WTC11 (cell line): ENCODE measurements at regions not wholly inside any gene's neighbourhood (a gene's known extent, or its start where the extent isn't known, plus 50 kb on each side); places are given as distances from the start of the nearest gene placed in this dataset.

ENCODE experiments used
- ATAC-seq: fragments of 200-7000 bp; cut with Tn5 transposase; 2 replicates; pipeline ENCODE4 v1.10.0; 2021; ENCODE audit warnings: mild to moderate bottlenecking, moderate library complexity
- CTCF ChIA-PET: fragments of 300-600 bp; sonication (Branson Sonifier 250); formaldehyde crosslinking; loops from one replicate; lab custom pipeline; 2021; ENCODE audit warnings: antibody characterized with exemption; lab: Charles Lee
- POLR2A ChIA-PET: fragments of 350-600 bp; sonication (Branson Sonifier 250); formaldehyde crosslinking; loops from one replicate; lab custom pipeline; 2021; ENCODE audit warnings: antibody characterized with exemption; lab: Charles Lee
- DNase-seq: peaks from one replicate; pipeline ENCODE4 v3.0.0; 2021; ENCODE audit warnings: low spot score
- H3K27ac Mint-ChIP-seq: 2 replicates; pipeline ENCODE4 v1.8.0; 2021; ENCODE audit warnings: mixed read lengths
- H3K27me3 Mint-ChIP-seq: 2 replicates; pipeline ENCODE4 v1.8.0; 2021; ENCODE audit warnings: low read depth, mild to moderate bottlenecking, moderate library complexity, mixed read lengths
- H3K36me3 Mint-ChIP-seq: 2 replicates; pipeline ENCODE4 v1.8.0; 2021; ENCODE audit warnings: mixed read lengths
- H3K4me1 Mint-ChIP-seq: 2 replicates; pipeline ENCODE4 v1.8.0; 2022; ENCODE audit warnings: mixed read lengths
- H3K4me3 Mint-ChIP-seq: 2 replicates; pipeline ENCODE4 v1.8.0; 2021; ENCODE audit warnings: mild to moderate bottlenecking, moderate library complexity, mixed read lengths
- H3K9me3 Mint-ChIP-seq: 2 replicates; pipeline ENCODE4 v1.8.0; 2021; ENCODE audit warnings: mixed read lengths
- CTCF ChIP-seq: fragments of 200-600 bp; IDR thresholded peaks from 2 replicates; pipeline ENCODE4 v1.8.0; 2022; ENCODE audit warnings: antibody characterized with exemption
- ESRRA ChIP-seq: sonication (generic); formaldehyde crosslinking; IDR thresholded peaks from 2 replicates; pipeline ENCODE4 v1.8.1; 2022; ENCODE audit warnings: mild to moderate bottlenecking, missing genetic modification reagents, borderline replicate concordance
- IRF1 ChIP-seq: sonication (generic); formaldehyde crosslinking; IDR thresholded peaks from 2 replicates; pipeline ENCODE4 v1.8.0; 2023; ENCODE audit warnings: missing genetic modification reagents
- IRF2 ChIP-seq: sonication (generic); formaldehyde crosslinking; IDR thresholded peaks from 2 replicates; pipeline ENCODE4 v1.8.0; 2022; ENCODE audit warnings: low read depth, missing genetic modification reagents, borderline replicate concordance
- MLX ChIP-seq: sonication (generic); formaldehyde crosslinking; IDR thresholded peaks from 2 replicates; pipeline ENCODE4 v1.8.1; 2023; ENCODE audit warnings: mild to moderate bottlenecking, missing genetic modification reagents, moderate library complexity
- NFE2L1 ChIP-seq: sonication (generic); formaldehyde crosslinking; IDR thresholded peaks from 2 replicates; pipeline ENCODE4 v1.8.1; 2023; ENCODE audit warnings: missing genetic modification reagents
- OVOL2 ChIP-seq: fragments of 250-450 bp; sonication (Bioruptor Pico); IDR thresholded peaks from 2 replicates; pipeline ENCODE4 v1.9.0; 2021; ENCODE audit warnings: mild to moderate bottlenecking, borderline replicate concordance
- RORB ChIP-seq: fragments of 250-450 bp; sonication (Bioruptor Pico); IDR thresholded peaks from 2 replicates; pipeline ENCODE4 v1.9.0; 2021; ENCODE audit warnings: mild to moderate bottlenecking
- SMAD4 ChIP-seq: sonication (generic); formaldehyde crosslinking; IDR thresholded peaks from 2 replicates; pipeline ENCODE4 v1.8.0; 2022; ENCODE audit warnings: mild to moderate bottlenecking, missing genetic modification reagents
- TCF7 ChIP-seq: sonication (generic); formaldehyde crosslinking; IDR thresholded peaks from 2 replicates; pipeline ENCODE4 v1.8.0; 2022; ENCODE audit warnings: mild to moderate bottlenecking, low read depth, missing genetic modification reagents, moderate library complexity
- TEAD4 ChIP-seq: sonication (generic); formaldehyde crosslinking; IDR thresholded peaks from 2 replicates; pipeline ENCODE4 v1.8.0; 2022; ENCODE audit warnings: mild to moderate bottlenecking, missing genetic modification reagents
- ZBTB43 ChIP-seq: sonication (generic); formaldehyde crosslinking; IDR thresholded peaks from 2 replicates; pipeline ENCODE4 v1.8.1; 2023; ENCODE audit warnings: mild to moderate bottlenecking, missing genetic modification reagents
- ZNF317 ChIP-seq: sonication (generic); formaldehyde crosslinking; IDR thresholded peaks from 2 replicates; pipeline ENCODE4 v1.8.1; 2023; ENCODE audit warnings: low read depth, mild to moderate bottlenecking, moderate library complexity, missing genetic modification reagents, borderline replicate concordance
- ZNF416 ChIP-seq: fragments of 250-450 bp; sonication (Bioruptor Pico); IDR thresholded peaks from 2 replicates; pipeline ENCODE4 v1.9.0; 2021; ENCODE audit warnings: mild to moderate bottlenecking, inconsistent platforms
- ZNF423 ChIP-seq: fragments of 250-450 bp; sonication (Bioruptor Pico); IDR thresholded peaks from 2 replicates; pipeline ENCODE4 v2.1.2; 2022; ENCODE audit warnings: mild to moderate bottlenecking, moderate library complexity
- TF ChIP-seq, protein P1 (sequence below): sonication (generic); formaldehyde crosslinking; IDR thresholded peaks from 2 replicates; pipeline ENCODE4 v1.8.0; 2022; ENCODE audit warnings: mild to moderate bottlenecking, missing genetic modification reagents
- TF ChIP-seq, protein P2 (sequence below): sonication (generic); formaldehyde crosslinking; IDR thresholded peaks from 2 replicates; pipeline ENCODE4 v1.8.0; 2023; ENCODE audit warnings: missing genetic modification reagents, mild to moderate bottlenecking, borderline replicate concordance

- H3K27me3 Mint-ChIP-seq = no peaks in the 10 kb centered on the region; the same call in 1 of the 2 replicates
- H3K4me3 Mint-ChIP-seq = no peak overlapping the region
- DNase-seq (no peak), ATAC-seq (no peak)
- H3K36me3 Mint-ChIP-seq = no peaks in the 10 kb centered on the region
- H3K9me3 Mint-ChIP-seq = no peaks in the 10 kb centered on the region
- TF ChIP-seq CTCF (no peak), ZNF423 (CRISPR knock-in tag) (no peak), ZNF317 (CRISPR knock-in tag) (no peak)
- TF ChIP-seq, protein P1, sequence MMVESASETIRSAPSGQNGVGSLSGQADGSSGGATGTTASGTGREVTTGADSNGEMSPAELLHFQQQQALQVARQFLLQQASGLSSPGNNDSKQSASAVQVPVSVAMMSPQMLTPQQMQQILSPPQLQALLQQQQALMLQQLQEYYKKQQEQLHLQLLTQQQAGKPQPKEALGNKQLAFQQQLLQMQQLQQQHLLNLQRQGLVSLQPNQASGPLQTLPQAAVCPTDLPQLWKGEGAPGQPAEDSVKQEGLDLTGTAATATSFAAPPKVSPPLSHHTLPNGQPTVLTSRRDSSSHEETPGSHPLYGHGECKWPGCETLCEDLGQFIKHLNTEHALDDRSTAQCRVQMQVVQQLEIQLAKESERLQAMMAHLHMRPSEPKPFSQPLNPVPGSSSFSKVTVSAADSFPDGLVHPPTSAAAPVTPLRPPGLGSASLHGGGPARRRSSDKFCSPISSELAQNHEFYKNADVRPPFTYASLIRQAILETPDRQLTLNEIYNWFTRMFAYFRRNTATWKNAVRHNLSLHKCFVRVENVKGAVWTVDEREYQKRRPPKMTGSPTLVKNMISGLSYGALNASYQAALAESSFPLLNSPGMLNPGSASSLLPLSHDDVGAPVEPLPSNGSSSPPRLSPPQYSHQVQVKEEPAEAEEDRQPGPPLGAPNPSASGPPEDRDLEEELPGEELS (CRISPR knock-in tag) = no peak
- peaks cover 8% of the 10 kb centered on the region for H3K4me1 Mint-ChIP-seq
- CTCF ChIA-PET = interaction anchor here (0.7 to 1.6 kb wide), 3 partner anchors 10 to 352 kb away, joined by 3 to 5 read pairs (median 4); no protein-coding TSS in a partner anchor
- H3K27ac Mint-ChIP-seq = no peak overlapping the region
- POLR2A ChIA-PET = no interaction called here
Observed at GRCh38 chr2:16291731-16292550, 351.6 kb downstream of the MYCN start.

DNA sequence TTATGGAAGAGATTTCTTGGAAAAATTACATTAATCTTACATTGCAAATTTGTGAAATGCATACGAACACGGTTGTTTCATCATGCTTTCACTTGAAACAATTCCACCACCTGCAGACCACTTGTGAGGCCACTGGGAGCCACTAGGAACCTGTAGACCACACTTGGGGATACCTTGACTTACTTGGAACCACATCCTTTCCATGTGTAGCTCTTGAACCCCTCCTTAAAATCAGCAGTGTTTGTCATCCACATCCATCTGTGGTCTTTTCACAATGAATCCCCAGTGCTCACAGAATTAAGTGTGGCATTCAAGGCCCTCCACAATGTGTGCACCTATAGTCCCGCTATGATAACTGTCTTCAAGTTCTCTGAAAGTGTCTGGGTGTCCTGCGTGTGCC, 350.9 kb downstream of the MYCN start:
- Mint-ChIP-seq H3K4me1 (peaks cover 8% of the 10 kb centered on the region), H3K9me3 (no peaks in the 10 kb centered on the region), H3K4me3 (no peak overlapping the region), H3K27ac (no peak overlapping the region), H3K27me3 (no peaks in the 10 kb centered on the region; the same call in 1 of the 2 replicates), H3K36me3 (no peaks in the 10 kb centered on the region)
- DNase-seq (no peak), ATAC-seq (no peak)
- TF ChIP-seq ESRRA = no peak
- no peak for TF ChIP-seq ZBTB43 (CRISPR knock-in tag)
- no peak for TF ChIP-seq IRF2 (CRISPR knock-in tag)
- TF ChIP-seq RORB (CRISPR knock-in tag) = no peak
- TF ChIP-seq NFE2L1 (CRISPR knock-in tag) = no peak
- ChIA-PET POLR2A (no interaction called here), CTCF (interaction anchor here (1.2 to 1.6 kb wide), 2 partner anchors 9 to 352 kb away, joined by 4 to 5 read pairs; no protein-coding TSS in a partner anchor)

DNA sequence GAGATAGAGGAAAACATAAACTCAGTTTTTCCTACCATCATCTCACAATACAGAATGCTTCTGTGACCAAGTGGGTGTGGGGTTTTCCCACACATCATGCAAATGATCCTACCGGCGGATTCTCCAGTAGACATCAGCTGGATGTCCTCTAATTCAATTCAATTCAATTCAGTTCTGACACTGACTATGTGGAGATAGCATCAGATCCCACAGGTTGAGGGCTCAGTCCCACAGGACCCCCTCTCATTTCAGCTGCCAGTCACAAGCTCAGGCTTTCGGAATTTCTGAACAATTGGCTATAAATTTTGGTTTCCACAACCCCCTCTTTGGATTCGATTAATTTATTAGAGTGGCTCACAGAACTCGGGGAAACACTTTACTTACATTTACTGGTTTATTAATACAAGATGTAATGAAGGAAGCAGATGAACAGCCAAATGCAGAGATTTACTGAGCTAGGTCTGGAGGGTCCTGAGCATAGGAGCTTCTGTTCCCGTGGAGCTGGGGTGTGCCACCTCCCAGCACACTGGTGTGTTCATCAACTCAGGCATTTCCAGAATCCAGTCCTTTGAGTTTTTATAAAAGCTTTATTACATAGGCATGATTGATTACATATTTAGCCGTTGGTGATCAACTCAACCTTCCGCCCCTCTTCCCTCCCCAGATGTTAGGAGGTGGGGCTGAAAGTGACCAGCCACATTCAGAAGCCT, 350.1 kb downstream of the MYCN start:
- no peak overlapping the region for H3K27ac Mint-ChIP-seq
- DNase-seq = no peak
- ChIA-PET CTCF (interaction anchor here (1.6 kb wide), 1 partner anchor 9 kb away, joined by 5 read pairs; no protein-coding TSS in a partner anchor), POLR2A (no interaction called here)
- H3K36me3 Mint-ChIP-seq = no peaks in the 10 kb centered on the region
- no peak for ATAC-seq
- H3K4me3 Mint-ChIP-seq = no peak overlapping the region
- peaks cover 8% of the 10 kb centered on the region for H3K4me1 Mint-ChIP-seq
- no peaks in the 10 kb centered on the region for H3K9me3 Mint-ChIP-seq
- H3K27me3 Mint-ChIP-seq = no peaks in the 10 kb centered on the region
- TF ChIP-seq TCF7 (CRISPR knock-in tag) (no peak), TEAD4 (CRISPR knock-in tag) (no peak), ZNF416 (CRISPR knock-in tag) (no peak), IRF1 (CRISPR knock-in tag) (no peak), SMAD4 (CRISPR knock-in tag) (no peak), MLX (no peak), OVOL2 (CRISPR knock-in tag) (no peak)
- TF ChIP-seq, protein P2, sequence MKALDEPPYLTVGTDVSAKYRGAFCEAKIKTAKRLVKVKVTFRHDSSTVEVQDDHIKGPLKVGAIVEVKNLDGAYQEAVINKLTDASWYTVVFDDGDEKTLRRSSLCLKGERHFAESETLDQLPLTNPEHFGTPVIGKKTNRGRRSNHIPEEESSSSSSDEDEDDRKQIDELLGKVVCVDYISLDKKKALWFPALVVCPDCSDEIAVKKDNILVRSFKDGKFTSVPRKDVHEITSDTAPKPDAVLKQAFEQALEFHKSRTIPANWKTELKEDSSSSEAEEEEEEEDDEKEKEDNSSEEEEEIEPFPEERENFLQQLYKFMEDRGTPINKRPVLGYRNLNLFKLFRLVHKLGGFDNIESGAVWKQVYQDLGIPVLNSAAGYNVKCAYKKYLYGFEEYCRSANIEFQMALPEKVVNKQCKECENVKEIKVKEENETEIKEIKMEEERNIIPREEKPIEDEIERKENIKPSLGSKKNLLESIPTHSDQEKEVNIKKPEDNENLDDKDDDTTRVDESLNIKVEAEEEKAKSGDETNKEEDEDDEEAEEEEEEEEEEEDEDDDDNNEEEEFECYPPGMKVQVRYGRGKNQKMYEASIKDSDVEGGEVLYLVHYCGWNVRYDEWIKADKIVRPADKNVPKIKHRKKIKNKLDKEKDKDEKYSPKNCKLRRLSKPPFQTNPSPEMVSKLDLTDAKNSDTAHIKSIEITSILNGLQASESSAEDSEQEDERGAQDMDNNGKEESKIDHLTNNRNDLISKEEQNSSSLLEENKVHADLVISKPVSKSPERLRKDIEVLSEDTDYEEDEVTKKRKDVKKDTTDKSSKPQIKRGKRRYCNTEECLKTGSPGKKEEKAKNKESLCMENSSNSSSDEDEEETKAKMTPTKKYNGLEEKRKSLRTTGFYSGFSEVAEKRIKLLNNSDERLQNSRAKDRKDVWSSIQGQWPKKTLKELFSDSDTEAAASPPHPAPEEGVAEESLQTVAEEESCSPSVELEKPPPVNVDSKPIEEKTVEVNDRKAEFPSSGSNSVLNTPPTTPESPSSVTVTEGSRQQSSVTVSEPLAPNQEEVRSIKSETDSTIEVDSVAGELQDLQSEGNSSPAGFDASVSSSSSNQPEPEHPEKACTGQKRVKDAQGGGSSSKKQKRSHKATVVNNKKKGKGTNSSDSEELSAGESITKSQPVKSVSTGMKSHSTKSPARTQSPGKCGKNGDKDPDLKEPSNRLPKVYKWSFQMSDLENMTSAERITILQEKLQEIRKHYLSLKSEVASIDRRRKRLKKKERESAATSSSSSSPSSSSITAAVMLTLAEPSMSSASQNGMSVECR (CRISPR knock-in tag) = no peak
